ENCODE measurements at regions not wholly inside any gene's neighbourhood (a gene's known extent, or its start where the extent isn't known, plus 50 kb on each side); places are given as distances from the start of the nearest gene placed in this dataset.
"Not testable (repeated sequence)": the region's sequence is repeated elsewhere in the genome, so short reads cannot be mapped to it uniquely, and the experiment has no call there.

- DNase-seq, result peak; percentile 7
These were observed 60.8 kb upstream of the CCDC179 start for GRCh38 chr11:22920939-22921565.

- DNase-seq, result no peak
These were observed 62.4 kb upstream of the CCDC179 start for GRCh38 chr11:22922672-22923071.

GRCh38 chr11:22923561-22923960 lies 63.3 kb upstream of the CCDC179 start:
- no peak for DNase-seq

DNA sequence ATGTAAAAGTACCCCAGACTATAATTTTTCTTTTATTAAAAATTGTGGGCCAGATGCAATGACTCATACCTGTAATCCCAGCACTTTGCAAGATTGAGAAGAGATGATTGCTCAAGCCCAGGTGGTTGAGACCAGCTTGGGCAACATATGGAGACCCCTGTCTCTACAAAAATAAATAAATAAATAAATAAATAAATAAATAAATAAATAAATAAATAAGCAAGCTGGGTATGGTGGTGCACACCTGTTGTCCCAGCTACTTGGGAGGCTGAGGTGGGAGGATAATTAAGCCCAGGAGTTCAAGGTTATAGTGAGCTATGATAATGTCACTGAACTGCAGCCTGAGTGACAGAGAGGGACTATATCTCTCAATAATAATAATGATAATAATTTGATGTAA lies 66.1 kb upstream of the CCDC179 start:
- no peak for DNase-seq

- DNase-seq, result no peak
These were observed 67.5 kb upstream of the CCDC179 start for GRCh38 chr11:22927793-22928192.

GRCh38 chr11:22928207-22928917 lies 68.1 kb upstream of the CCDC179 start:
- no peak for DNase-seq

- no peak for DNase-seq
These were observed 70.7 kb upstream of the CCDC179 start for GRCh38 chr11:22930816-22931594.

- no peak for DNase-seq
These were observed 78.4 kb upstream of the CCDC179 start for GRCh38 chr11:22938691-22939090.

DNA sequence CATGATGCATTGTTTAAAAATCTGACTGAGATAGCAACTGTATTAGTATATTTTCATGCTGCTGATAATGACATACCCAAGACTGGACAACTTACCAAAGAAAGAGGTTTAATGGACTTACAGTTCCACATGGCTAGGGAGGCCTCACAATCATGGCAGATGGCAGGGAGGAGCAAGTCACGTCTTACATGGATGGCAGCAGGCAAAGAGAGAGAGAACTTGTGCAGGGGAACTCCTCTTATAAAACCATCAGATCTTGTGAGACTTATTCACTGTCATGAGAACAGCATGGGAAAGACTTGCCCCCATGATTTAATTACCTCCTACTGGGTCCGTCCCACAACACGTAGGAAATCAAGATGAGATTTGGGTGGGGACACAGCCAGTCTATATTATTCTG lies 81.3 kb upstream of the CCDC179 start:
- not testable (repeated sequence) for DNase-seq

DNA sequence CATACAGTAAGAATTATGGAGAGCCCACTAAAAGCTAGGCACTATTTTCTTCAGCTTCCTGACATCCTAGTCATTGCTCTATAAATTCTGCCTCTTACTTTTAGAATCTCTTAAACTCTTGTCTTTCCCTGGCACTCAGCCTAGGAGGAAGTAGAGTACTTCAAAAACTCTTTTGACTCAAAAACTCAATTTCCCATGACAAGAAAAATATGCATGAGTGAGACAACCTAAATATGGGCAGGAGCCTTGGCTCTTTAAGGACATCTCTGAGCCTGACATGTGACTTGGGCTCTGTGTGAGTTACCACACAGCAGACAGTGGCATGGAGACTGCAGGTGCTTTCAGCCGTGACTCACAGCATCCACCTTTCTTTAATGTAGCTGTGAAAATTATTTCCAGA lies 97.5 kb upstream of the CCDC179 start:
- DNase-seq, result no peak

DNA sequence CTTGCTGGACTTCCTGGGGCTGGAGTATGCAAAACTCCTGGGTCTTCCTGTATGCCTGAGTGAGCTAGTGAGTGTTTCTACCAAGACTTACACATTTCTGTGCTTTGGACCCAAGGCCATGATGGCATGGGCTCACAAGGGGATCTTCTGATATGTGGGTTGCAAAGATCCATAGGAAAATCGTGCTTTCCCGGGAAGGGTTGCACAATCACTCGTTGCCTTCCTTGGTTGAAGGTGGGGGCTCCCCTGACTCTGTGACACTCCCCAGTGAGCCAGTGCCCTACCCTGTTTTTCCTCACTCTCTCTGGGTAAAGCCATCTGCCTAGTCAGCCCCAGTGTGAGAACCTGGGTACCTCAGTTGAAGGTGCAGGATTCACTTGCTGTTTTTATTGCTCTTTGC lies 114.0 kb upstream of the CCDC179 start:
- no peak for DNase-seq

DNA sequence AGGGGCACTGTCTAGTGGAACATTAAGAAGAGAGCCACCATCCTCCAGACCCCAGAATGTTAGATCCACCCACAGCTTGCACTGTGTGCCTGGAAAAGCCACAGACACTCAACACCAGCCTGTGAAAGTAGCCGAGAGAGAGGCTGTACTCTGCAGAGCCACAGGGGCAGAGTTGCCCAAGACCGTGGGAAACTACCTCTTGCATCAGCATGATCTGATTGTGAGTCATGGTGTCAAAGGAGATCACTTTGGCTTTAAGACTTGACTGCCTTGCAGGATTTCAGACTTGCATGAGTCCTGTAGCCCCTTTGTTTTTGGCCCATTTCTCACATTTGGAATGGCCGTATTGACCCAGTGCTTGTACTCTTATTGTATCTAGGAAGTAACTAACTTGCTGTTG lies 115.9 kb upstream of the CCDC179 start:
- no peak for DNase-seq

DNA sequence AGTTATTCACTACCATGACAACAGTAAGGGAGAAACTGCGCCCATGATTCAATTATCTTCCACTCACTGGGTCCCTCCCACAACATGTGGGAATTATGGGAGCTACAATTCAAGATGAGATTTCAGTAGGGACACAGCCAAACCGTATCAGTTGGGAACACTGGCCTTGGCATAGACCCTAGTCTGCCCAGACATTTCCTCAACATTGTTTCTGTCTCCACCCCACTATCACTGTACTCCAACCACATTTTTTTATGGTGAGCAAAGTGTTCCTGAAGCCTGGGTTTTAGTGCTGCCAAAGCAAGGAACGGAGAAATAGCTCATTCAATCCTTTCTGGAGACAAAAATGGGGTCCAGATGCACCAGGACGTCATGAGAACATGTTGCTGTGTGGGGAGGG lies 122.6 kb upstream of the CCDC179 start:
- no peak for DNase-seq

- no peak for DNase-seq
These were observed 123.8 kb upstream of the CCDC179 start for GRCh38 chr11:22984045-22984444.

DNA sequence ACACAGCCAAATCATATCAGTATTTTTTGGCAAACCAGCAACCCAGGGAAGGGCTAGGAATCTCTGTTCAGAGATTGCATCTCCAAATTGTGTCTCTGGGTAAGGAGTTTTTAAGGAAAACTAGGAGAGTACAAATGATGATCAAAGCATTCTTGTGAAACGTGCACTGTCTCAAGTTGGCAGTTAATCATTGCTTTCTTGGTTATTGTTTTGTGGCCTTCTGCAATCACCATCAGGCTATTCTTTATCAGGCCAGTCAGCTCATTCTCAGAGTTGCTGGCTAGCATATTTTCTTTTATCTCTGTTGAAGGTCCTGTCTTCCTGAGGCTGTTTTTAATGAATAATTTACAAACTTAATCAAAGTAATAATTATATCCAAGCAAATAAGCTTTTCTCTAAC lies 129.1 kb upstream of the CCDC179 start:
- no peak for DNase-seq

- no peak for DNase-seq
These were observed 130.9 kb upstream of the CCDC179 start for GRCh38 chr11:22991196-22991595.

- DNase-seq, result no peak
These were observed 146.5 kb upstream of the CCDC179 start for GRCh38 chr11:23006730-23007129.

GRCh38 chr11:23010790-23011335 lies 150.6 kb upstream of the CCDC179 start:
- no peak for DNase-seq

DNA sequence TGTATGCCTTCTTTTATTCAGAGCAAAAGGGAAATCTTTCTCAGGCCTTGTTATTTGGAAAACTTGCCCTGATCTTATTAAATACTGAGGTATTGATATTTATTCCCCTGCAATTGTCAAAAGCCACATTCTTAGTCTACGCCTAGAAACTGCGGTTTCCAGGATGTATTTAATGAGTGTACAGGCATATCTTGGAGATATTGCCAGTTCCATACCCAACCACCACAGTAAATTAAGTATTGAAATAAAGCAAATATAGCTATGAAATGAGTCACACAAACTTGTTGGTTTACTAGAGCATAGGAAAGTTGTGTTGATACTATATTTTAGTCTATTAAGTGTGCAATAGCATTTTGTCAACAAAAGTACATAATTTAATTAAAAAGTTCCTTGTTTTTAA lies 152.7 kb upstream of the CCDC179 start:
- no peak for DNase-seq

GRCh38 chr11:23013509-23013908 lies 153.2 kb upstream of the CCDC179 start:
- DNase-seq, result no peak

- DNase-seq, result peak; percentile 1
These were observed 161.1 kb upstream of the CCDC179 start for GRCh38 chr11:23021287-23021863.

- no peak for DNase-seq
These were observed 162.6 kb upstream of the CCDC179 start for GRCh38 chr11:23022854-23023253.

- no peak for DNase-seq
These were observed 163.0 kb upstream of the CCDC179 start for GRCh38 chr11:23023319-23023718.

Measured in CD4-positive, alpha-beta T cell treated with Interleukin-10 for 1 hour (primary cell).